HG02884 (cell line): ENCODE measurements at regions not wholly inside any gene's neighbourhood (a gene's known extent, or its start where the extent isn't known, plus 50 kb on each side); places are given as distances from the start of the nearest gene placed in this dataset.
"Not testable (repeated sequence)": the region's sequence is repeated elsewhere in the genome, so short reads cannot be mapped to it uniquely, and the experiment has no call there.

Experiments used
- ATAC-seq: cut with Tn5 transposase; IDR thresholded peaks from one replicate; pipeline ENCODE4 v1.9.1; 2021; ENCODE audit warnings: mild to moderate bottlenecking, moderate library complexity; ENCODE audit not compliant: unreplicated experiment

- ATAC-seq: no peak
These were observed 543.9 kb downstream of the AJAP1 start for GRCh38 chr1:5198328-5198727.

GRCh38 chr1:5191470-5191869 is 537.1 kb downstream of the AJAP1 start:
- ATAC-seq: no peak

DNA sequence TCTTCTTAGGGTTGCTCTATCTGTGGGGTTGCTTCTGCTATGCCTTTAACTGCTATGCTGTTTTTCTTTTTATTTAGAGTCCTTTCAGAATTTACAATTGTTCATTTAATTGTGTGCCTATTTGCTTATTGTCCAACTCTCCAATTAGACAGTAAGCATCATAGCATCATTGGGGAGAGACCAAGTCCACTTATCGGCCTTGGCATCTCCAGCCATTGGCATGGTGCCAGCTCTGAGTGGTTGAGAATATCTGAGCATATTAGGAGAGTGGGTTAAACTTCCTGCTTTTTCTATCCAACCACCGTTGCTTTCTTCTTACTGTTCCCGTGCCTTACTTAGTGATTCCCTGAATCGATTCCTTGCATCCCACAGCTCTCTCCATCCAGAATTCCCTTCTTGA is 535.0 kb downstream of the AJAP1 start:
- ATAC-seq: no peak

DNA sequence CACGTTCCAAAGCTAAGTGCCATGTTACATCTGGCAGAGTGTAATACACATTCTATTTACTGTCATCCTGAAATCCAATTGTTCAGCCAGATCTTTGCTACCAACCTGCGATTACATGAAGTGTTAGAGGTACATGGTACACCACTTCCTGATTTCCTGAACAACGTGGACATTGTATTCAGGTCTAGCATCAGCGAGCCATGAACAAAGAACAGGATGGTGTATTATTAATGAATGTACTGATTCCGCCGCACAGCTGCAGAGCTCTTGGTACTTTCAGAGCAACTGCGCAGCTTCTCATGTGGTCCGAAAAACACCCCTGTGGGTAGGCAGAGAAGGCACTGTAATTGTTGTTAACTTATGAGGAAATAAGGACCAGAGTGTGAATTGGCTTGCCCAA is 511.4 kb downstream of the AJAP1 start:
- ATAC-seq: no peak

- no peak for ATAC-seq
These were observed 509.7 kb downstream of the AJAP1 start for GRCh38 chr1:5164158-5164557.

GRCh38 chr1:5161372-5161771 is 507.0 kb downstream of the AJAP1 start:
- ATAC-seq: no peak

GRCh38 chr1:5157175-5157574 is 502.8 kb downstream of the AJAP1 start:
- ATAC-seq: no peak

DNA sequence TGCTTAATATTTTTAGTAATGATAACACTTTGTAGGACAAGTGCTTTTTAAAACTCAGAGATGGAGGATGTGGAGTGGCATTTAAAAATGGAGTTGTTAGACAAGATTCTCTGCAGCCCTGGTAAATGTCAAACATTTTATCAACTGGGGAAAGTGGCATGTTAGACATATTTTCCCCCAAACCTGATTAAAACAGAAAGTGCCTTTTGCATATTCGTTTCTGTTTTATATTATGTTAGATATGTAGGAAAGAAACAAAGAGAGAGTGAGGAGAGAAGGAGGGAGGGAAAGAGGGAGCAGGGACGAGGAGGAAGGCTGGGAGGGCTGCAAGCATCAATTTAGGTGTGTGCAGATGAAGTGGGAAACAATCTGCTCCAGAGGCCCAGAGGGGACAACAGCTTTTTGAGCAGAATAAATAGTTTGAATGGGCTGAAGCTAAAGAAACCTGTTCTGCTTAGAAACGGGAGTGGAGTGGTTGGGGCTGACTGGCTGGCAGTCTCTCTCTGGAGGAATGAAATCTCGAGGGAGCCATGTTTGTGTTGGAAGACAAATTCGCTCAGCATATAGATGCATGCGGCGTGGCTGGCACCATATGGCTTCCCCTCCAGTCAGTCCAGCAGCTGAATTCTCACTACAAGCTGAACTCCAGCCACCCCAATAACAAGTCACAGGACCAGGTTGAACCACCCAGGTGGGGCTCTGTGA is 502.2 kb downstream of the AJAP1 start:
- ATAC-seq: no peak

DNA sequence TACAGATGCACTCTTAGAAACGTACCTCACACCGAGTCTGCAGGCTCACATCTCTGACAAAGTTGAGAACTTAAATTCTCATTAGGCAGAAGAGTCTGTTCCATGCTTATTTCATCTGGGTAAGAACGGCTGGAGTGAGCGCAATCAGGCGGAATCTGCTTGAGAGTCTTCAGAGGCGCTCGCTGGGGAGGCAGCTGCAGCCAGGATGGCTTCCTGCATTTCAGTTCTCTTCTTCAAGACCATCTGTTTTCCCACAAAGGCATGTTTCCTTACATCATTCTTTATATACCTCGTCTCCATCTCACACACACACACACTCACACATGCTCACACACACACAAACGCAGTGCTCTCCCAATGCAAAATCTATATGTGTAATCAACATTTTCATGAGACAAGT is 497.1 kb downstream of the AJAP1 start:
- ATAC-seq: no peak

DNA sequence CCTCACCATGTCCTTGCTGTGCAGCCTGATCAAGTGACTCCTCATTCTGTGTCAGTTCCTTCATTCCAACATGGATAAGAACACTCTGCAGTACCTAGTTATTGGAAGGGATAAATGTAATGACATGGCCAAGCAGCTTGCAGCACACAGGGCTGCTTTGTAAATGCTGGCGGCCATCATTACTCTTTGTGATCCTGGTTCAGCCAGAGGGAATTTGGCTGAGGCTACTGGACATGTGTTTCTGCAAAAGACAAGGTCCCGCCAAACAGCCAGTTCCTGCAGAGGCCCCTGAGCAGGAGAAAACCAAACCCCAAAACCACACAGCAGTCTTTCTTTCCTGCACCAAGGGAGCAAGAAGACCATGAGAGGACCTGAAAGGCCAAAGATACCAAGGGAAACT is 495.8 kb downstream of the AJAP1 start:
- ATAC-seq: no peak

GRCh38 chr1:5147806-5148205 is 493.4 kb downstream of the AJAP1 start:
- no peak for ATAC-seq

DNA sequence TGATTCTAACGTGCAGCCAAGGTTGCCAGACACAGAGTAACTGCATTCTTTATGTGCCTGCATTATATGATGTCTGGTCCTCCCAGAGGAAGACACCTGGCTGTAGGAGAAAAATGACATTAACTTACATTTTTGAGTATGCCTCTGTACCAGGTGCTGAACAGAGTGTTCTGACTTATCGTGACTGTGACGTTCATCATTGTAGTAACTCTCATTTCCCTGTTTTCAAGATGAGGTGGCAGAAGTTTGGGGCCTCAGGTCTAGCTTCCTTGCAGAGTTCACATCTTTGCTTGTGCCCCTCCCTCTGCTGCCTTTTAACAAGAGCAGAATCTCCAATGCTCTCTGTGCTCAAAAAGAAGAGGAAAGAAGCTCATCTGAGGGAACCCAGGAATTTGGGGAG is 488.0 kb downstream of the AJAP1 start:
- ATAC-seq: no peak

GRCh38 chr1:5141750-5142149 is 487.3 kb downstream of the AJAP1 start:
- no peak for ATAC-seq

DNA sequence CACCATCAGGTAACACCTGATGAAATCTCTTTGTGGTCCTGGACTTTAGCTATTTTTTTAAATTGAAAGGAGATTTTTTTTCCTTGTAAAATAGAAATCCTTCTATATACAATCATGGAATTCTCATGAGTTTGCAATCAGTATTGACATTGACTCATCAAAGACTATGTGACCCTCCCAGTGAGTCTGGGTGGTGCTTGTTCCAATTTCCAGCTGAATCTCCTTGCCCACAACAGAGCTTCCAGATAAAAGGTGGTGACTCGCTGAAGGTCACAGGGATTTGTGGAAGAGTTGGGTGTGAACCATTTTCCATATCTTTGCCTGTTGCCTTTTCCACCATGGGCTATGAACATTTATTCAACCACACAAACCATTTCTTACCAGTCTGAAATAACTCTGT is 486.6 kb downstream of the AJAP1 start:
- no peak for ATAC-seq

GRCh38 chr1:5140136-5140535 is 485.7 kb downstream of the AJAP1 start:
- ATAC-seq: no peak

GRCh38 chr1:5129746-5130355 is 475.4 kb downstream of the AJAP1 start:
- no peak for ATAC-seq

DNA sequence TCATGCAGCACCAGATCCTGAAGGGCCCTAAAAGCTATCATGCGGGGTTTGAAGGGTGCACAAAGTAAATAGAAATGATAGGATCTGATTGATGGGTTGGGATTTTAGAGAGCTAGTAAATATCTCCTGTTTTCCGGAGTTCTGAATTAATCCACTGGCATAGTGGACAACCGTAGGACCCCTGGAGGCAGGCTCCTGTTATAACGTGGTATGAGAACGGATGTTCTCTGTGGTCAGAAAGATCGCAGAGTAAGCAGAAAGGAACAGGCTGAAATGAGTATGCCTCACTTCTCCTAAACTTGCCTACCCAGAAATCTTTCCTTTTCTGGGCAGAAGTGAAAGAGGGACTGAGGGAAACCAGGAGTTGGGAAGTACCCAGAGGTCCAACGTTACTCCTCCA is 470.8 kb downstream of the AJAP1 start:
- no peak for ATAC-seq

DNA sequence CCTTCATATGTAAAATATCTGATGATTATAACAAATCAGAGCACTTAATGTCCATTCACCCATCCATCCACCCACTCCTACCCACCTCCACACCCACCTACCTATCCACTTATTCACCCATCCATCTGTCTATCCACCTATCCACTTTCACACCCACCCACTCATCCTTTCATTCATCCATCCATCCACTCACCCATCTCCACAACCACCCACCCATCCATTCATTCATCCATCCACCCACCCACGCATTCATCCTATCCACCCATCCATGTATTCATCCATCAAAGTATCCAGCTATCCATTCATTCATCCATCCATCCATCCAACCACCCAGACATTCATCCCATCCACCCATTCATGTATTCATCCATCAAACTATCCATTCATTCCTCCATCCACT is 466.1 kb downstream of the AJAP1 start:
- ATAC-seq: no peak

DNA sequence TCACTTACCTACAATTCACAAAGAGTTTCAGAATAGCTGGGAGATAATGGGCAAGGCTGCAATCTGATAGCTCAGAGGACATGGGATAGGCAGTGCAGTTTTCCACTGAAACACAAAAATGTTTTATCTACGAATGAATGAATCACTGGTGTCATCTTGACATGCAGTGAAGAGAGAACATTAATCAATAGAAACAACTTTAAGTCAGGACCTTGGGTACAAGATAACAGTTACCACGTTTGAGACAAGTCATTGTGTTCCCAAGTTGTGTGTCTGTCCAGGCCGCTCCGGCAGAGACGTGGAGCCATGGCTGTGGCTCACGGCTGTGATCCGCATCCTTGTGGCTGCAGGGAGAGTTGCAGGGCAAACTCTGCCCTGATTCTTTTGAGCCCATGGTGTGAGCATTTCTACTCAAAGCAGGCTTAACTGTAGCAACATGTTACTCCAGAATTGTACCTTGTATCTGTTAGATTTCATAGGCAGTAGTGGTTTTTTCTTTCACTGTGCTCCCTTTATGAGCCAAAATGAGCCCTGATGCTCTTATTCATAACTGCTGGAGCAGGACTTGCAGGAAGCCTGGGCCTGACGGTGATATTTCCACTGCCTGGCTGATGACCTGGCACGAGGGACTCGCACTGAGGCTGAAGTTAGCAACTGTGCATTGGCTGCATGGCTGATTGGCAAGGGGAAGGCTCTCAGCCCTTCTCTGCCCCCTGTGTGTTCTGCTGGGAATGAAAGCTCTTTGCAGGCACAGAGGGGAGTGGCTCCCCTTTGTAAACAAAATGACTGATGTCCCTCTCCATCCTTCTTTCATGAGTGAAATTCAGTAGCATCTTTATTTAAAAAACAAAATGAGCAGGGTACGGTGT is 465.2 kb downstream of the AJAP1 start:
- no peak for ATAC-seq

DNA sequence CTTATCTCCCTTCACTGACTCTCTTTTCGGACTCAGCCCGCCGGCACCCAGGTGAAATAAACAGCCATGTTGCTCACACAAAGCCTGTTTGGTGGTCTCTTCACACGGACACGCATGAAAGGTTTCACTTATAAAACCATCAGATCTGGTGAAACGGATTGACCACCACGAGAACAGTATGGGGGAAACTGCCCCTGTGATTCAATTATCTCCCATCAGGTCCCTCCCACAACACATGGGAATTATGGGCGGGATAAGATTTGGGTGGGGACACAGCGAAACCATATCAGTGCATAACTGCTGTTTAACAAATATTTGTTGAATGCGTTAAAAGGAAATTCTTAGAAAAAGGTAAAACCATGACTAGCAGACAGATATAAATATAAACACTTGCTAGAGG is 464.4 kb downstream of the AJAP1 start:
- ATAC-seq: not testable (repeated sequence)

DNA sequence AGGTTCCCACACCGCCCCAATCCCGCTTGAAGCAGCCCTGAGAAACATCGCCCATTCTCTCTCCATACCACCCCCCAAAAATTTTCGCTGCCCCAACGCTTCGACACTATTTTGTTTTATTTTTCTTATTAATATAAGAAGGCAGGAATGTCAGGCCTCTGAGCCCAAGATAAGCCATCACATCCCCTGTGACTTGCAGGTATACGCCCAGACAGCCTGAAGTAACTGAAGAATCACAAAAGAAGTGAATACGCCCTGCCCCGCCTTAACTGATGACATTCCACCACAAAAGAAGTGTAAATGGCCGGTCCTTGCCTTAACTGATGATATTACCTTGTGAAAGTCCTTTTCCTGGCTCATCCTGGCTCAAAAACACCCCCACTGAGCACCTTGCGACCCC is 463.9 kb downstream of the AJAP1 start:
- ATAC-seq: not testable (repeated sequence)

GRCh38 chr1:5111581-5111980 is 457.2 kb downstream of the AJAP1 start:
- ATAC-seq: no peak
